Epithelial cell of esophagus (primary cell): ENCODE measurements at regions not wholly inside any gene's neighbourhood (a gene's known extent, or its start where the extent isn't known, plus 50 kb on each side); places are given as distances from the start of the nearest gene placed in this dataset.

Experiments used
- DNase-seq: peaks from one replicate; pipeline ENCODE4 v3.0.0; 2010; ENCODE audit warnings: low read depth
- H3K4me3 ChIP-seq: 2 replicates; pipeline ENCODE4 v1.5.1; 2011; ENCODE audit warnings: mild to moderate bottlenecking, low read length, control low read depth
- TF ChIP-seq, protein P1 (sequence below): IDR thresholded peaks from 2 replicates; pipeline ENCODE4 v1.5.1; 2011; ENCODE audit warnings: low read depth, mild to moderate bottlenecking, low read length, control low read depth, inconsistent platforms; ENCODE audit not compliant: insufficient read depth; ENCODE audit errors: missing control alignments

DNA sequence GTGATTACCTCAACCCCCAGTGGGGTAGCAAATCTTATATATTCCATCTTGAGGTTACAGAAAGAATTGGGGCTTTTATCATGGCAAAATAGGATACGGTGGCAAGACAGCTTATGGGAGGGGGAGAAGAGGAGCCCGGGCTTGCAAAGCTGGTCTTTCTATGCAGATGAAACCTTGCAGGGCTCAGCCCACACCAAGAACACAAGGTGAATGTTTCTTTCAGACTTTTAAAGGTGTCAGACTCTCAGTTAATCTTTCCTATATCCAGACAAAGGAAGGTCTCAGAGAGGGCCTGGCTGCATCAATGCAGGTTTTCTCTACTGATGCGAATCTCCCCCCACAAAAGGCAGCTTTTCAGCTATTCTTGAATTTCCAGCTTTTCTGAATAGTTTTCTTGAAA, 59.9 kb upstream of the WDR17 start:
- DNase-seq = no peak
- TF ChIP-seq, protein P1, sequence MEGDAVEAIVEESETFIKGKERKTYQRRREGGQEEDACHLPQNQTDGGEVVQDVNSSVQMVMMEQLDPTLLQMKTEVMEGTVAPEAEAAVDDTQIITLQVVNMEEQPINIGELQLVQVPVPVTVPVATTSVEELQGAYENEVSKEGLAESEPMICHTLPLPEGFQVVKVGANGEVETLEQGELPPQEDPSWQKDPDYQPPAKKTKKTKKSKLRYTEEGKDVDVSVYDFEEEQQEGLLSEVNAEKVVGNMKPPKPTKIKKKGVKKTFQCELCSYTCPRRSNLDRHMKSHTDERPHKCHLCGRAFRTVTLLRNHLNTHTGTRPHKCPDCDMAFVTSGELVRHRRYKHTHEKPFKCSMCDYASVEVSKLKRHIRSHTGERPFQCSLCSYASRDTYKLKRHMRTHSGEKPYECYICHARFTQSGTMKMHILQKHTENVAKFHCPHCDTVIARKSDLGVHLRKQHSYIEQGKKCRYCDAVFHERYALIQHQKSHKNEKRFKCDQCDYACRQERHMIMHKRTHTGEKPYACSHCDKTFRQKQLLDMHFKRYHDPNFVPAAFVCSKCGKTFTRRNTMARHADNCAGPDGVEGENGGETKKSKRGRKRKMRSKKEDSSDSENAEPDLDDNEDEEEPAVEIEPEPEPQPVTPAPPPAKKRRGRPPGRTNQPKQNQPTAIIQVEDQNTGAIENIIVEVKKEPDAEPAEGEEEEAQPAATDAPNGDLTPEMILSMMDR = no peak
- H3K4me3 ChIP-seq = no peak overlapping the region

DNA sequence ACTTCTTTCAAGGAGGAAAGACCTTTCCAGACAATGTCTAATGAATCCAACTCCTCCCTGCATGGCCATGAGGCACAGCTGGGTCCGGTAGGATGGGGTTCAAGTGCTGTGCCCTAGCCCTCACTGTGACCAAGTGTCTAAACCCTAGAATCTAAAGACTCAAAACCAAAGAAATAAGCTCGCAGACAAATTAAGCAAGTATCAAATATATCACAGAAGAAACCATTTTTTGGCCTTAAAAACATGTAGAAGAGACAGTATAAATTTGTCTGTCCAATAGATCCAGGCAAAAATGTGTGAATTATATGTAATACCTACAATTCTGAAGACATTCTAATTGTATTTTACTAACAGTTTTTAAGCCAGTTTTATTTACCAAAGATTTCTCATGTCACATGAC, 56.4 kb upstream of the WDR17 start:
- TF ChIP-seq, protein P1 = no peak
- H3K4me3 ChIP-seq = no peak overlapping the region

DNA sequence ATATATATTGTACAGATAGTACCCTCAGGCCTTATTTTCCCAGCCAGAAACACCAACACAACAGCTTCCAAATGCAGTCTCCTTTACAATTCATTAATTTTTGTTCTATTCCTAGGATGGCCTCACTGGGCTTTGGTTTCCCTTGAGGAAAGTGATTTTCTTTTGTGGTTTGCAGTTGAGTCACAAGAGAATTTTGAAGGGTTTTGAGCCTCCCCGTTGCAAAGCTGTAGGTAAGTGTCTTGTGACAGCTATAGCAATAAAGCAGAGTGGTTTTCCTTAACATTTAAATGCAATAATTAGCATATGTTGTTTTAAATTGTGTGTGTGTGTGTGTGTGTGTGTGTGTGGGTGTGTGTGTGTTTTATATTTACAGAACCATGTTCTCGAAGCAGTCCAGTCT, 54.1 kb upstream of the WDR17 start:
- H3K4me3 ChIP-seq = no peak overlapping the region
- no peak for DNase-seq
- TF ChIP-seq, protein P1 = no peak

More for the DNA sequence above, 56.4 kb upstream of the WDR17 start:
- DNase-seq = no peak

DNA sequence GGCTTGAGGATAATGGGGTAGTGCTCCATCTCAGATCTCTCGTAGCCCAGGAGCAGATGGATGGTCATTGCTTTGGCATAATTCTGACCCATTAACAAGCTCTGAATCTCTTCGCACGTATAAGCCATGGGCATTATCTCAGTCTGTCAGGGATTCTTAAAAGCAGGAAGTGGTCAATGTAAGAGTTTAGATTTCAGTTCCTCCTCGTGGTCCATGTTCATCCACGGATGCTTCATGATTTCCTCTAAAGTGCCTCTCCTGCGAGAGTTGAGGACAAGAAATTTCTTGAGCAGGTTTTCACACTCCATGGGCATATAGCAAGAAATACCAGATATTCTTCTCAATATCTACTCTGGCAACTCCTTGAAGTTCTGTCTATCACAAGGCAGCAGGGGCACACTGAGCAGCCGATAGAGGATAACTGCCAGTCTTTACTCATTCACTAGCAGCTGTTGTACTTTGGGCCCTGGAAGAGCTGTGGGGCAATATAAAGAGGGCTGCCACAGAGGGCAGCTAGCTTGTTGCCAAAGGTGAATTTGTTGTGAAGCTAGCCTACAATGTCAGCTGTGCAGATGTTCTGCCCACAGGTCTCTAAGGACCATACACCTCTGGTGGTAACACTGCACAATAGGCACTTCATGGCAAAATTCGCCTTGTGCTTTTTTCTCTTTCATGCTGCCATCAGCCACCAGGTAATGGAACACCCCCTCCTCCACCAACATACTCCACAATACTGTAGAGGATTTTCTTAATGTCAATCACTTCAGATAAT, 52.0 kb upstream of the WDR17 start:
- TF ChIP-seq, protein P1 = no peak
- DNase-seq = no peak
- no peak overlapping the region for H3K4me3 ChIP-seq

DNA sequence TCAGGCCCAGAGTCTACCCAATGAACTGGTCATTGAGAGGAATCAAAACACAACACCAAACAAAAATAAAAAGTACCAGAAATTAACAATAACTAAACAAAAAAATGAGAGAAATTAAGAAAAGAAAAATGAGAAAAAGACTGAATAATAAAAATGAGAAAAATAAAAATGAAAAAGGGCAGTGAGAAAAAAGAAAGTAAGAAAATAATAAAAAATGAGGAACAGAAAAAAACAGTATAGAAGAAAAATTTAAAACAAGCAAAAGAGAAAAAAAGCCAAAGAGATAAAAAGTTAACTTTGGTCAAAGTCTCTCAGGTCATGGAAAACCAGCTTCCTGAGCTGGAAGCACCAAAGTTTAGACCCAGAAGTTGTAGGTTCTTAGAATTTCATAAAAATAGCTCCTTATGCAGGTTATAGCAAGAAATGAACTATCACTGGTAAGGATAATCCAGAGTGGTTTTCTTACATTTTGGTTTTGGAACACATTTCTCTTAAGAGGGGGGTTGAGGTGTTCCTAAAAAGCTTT, 51.0 kb upstream of the WDR17 start:
- DNase-seq = no peak
- TF ChIP-seq, protein P1 = no peak

More for the DNA sequence above, 51.0 kb upstream of the WDR17 start:
- no peak overlapping the region for H3K4me3 ChIP-seq
